Amygdala (tissue), 56 donors: ENCODE measurements at regions not wholly inside any gene's neighbourhood (a gene's known extent, or its start where the extent isn't known, plus 50 kb on each side); places are given as distances from the start of the nearest gene placed in this dataset.

Experiments used
- DNase-seq, 56 donors: peaks; one replicate each; lab custom pipeline; 2025; lab: John Stamatoyannopoulos, UW

- no peak for DNase-seq
Observed at GRCh38 chrX:20637351-20637750, 370.6 kb upstream of the RPS6KA3 start.

GRCh38 chrX:20633451-20633850 is 366.7 kb upstream of the RPS6KA3 start:
- DNase-seq, result no peak

GRCh38 chrX:20623448-20623847 is 356.7 kb upstream of the RPS6KA3 start:
- DNase-seq, result no peak

- DNase-seq, result no peak
Observed at GRCh38 chrX:20620306-20620705, 353.6 kb upstream of the RPS6KA3 start.

- DNase-seq, result no peak
Observed at GRCh38 chrX:20609916-20610415, 343.3 kb upstream of the RPS6KA3 start.

GRCh38 chrX:20606831-20607230 is 340.1 kb upstream of the RPS6KA3 start:
- no peak for DNase-seq

GRCh38 chrX:20596856-20597255 is 330.1 kb upstream of the RPS6KA3 start:
- DNase-seq, result no peak

- peak in 4 of 56 donors; percentile 0 to 9 (median 1) for DNase-seq
Observed at GRCh38 chrX:20595928-20596575, 329.3 kb upstream of the RPS6KA3 start.

- DNase-seq, result no peak
Observed at GRCh38 chrX:20594985-20595384, 328.3 kb upstream of the RPS6KA3 start.

- DNase-seq, result no peak
Observed at GRCh38 chrX:20593836-20594235, 327.1 kb upstream of the RPS6KA3 start.

GRCh38 chrX:20593402-20593801 is 326.7 kb upstream of the RPS6KA3 start:
- DNase-seq, result no peak

- DNase-seq, result no peak
Observed at GRCh38 chrX:20591246-20591645, 324.5 kb upstream of the RPS6KA3 start.

- DNase-seq, result no peak
Observed at GRCh38 chrX:20585782-20586181, 319.1 kb upstream of the RPS6KA3 start.

GRCh38 chrX:20571611-20572010 is 304.9 kb upstream of the RPS6KA3 start:
- no peak for DNase-seq

- no peak for DNase-seq
Observed at GRCh38 chrX:20567108-20567507, 300.4 kb upstream of the RPS6KA3 start.

- DNase-seq, result peak in 2 of 56 donors; percentile 0 to 4
Observed at GRCh38 chrX:20547611-20548051, 280.9 kb upstream of the RPS6KA3 start.

- DNase-seq, result no peak
Observed at GRCh38 chrX:20545538-20545937, 278.8 kb upstream of the RPS6KA3 start.

GRCh38 chrX:20542072-20542471 is 275.4 kb upstream of the RPS6KA3 start:
- no peak for DNase-seq

GRCh38 chrX:20538974-20539373 is 272.3 kb upstream of the RPS6KA3 start:
- DNase-seq, result no peak

- DNase-seq, result no peak
Observed at GRCh38 chrX:20531667-20532066, 265.0 kb upstream of the RPS6KA3 start.

- peak in 48 of 56 donors; percentile 0 to 70 (median 13) for DNase-seq
Observed at GRCh38 chrX:20530406-20530921, 263.8 kb upstream of the RPS6KA3 start.

GRCh38 chrX:20529711-20530110 is 263.0 kb upstream of the RPS6KA3 start:
- DNase-seq, result no peak
